Osteocyte (in vitro differentiated cells): ENCODE measurements at regions not wholly inside any gene's neighbourhood (a gene's known extent, or its start where the extent isn't known, plus 50 kb on each side); places are given as distances from the start of the nearest gene placed in this dataset.

Experiments used
- DNase-seq: peaks from one replicate; pipeline ENCODE4 v3.0.0; 2021; ENCODE audit warnings: mixed read lengths; ENCODE audit not compliant: unreplicated experiment; ENCODE audit errors: extremely low spot score
- H3K27ac Mint-ChIP-seq: one replicate; pipeline ENCODE4 v1.8.0; 2021; ENCODE audit warnings: mild to moderate bottlenecking, mixed read lengths; ENCODE audit not compliant: unreplicated experiment
- H3K27me3 Mint-ChIP-seq: one replicate; pipeline ENCODE4 v1.8.0; 2021; ENCODE audit warnings: mixed read lengths; ENCODE audit not compliant: unreplicated experiment
- H3K36me3 Mint-ChIP-seq: one replicate; pipeline ENCODE4 v1.8.0; 2021; ENCODE audit warnings: mixed read lengths; ENCODE audit not compliant: unreplicated experiment
- H3K4me1 Mint-ChIP-seq: one replicate; pipeline ENCODE4 v1.8.0; 2021; ENCODE audit warnings: mixed read lengths; ENCODE audit not compliant: unreplicated experiment
- H3K4me3 Mint-ChIP-seq: one replicate; pipeline ENCODE4 v1.8.0; 2021; ENCODE audit warnings: mild to moderate bottlenecking, moderate library complexity, mixed read lengths; ENCODE audit not compliant: unreplicated experiment
- H3K9me3 Mint-ChIP-seq: one replicate; pipeline ENCODE4 v1.8.0; 2021; ENCODE audit warnings: mixed read lengths; ENCODE audit not compliant: unreplicated experiment
- TF ChIP-seq, protein P1 (sequence below): fragments of 200-600 bp; sonication (generic); IDR thresholded peaks from 2 replicates; pipeline ENCODE4 v1.5.0; 2021; ENCODE audit warnings: antibody characterized with exemption, mild to moderate bottlenecking, moderate library complexity

DNA sequence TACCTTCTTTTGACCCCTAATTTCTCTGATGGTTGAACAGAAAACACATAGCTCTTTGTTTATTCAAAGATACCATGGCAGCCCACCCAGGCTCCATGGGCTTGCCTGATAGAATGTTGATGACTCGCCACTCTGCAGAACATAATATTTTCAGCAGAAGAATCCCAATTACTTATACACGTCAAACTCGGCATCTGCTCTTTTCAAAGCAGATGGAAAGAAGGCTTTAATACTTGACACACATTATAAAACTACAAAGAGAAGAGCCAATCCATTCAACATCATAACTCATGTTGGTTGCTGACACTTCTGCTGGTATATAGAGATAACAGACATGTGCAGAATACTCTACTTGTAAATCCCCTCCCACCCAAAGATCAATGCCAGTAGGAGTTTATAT lies 69.0 kb downstream of the FOXI2 start:
- no peaks in the 10 kb centered on the region for H3K27me3 Mint-ChIP-seq
- H3K36me3 Mint-ChIP-seq: no peaks in the 10 kb centered on the region
- TF ChIP-seq, protein P1, sequence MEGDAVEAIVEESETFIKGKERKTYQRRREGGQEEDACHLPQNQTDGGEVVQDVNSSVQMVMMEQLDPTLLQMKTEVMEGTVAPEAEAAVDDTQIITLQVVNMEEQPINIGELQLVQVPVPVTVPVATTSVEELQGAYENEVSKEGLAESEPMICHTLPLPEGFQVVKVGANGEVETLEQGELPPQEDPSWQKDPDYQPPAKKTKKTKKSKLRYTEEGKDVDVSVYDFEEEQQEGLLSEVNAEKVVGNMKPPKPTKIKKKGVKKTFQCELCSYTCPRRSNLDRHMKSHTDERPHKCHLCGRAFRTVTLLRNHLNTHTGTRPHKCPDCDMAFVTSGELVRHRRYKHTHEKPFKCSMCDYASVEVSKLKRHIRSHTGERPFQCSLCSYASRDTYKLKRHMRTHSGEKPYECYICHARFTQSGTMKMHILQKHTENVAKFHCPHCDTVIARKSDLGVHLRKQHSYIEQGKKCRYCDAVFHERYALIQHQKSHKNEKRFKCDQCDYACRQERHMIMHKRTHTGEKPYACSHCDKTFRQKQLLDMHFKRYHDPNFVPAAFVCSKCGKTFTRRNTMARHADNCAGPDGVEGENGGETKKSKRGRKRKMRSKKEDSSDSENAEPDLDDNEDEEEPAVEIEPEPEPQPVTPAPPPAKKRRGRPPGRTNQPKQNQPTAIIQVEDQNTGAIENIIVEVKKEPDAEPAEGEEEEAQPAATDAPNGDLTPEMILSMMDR: no peak
- H3K9me3 Mint-ChIP-seq: peaks cover 9% of the 10 kb centered on the region
- H3K4me1 Mint-ChIP-seq: no peaks in the 10 kb centered on the region
- no peak overlapping the region for H3K4me3 Mint-ChIP-seq
- DNase-seq: no peak
- H3K27ac Mint-ChIP-seq: no peak overlapping the region

DNA sequence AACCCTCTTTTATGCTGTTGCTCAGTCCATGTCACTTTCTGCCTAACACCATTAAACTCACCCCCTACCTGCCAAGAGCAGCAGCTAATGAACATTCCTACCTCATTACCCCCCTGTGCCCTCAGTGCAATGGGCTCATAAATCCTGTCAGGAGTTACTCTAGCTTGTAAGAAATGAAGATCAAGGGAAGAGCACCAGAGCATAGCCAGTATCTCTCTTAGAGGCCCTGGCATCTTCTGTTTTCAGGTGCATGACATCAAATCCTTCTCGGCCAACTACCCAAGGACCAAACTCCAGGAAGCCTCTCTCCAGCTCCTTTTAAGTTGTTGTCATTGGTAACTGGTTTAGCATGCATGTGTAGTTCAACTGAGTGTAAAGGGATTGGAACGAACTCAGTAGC lies 75.1 kb downstream of the FOXI2 start:
- peak; percentile 10 for DNase-seq
- Mint-ChIP-seq H3K27me3 (no peaks in the 10 kb centered on the region), H3K36me3 (no peaks in the 10 kb centered on the region), H3K4me1 (no peaks in the 10 kb centered on the region), H3K9me3 (no peaks in the 10 kb centered on the region), H3K27ac (no peak overlapping the region), H3K4me3 (no peak overlapping the region)
- TF ChIP-seq, protein P1: no peak

DNA sequence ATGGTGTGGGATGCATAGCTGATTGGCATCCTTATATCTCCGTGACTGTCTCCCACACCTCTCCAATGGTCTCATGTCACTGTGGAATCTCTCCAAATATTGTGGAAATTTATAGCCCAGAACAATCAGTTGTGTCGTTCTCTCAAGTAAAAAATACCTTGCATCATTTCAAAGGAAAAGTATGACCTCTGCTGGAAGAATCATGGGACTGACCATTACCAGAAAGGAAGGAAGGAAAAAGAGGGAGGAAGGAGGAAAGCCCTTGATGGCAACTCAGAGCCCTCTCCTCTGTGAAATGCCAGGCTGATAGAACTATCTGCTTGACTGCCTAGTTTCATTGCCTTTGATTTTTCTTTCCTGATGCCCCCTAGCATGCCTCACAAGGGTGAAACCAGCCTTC lies 76.3 kb downstream of the FOXI2 start:
- Mint-ChIP-seq H3K27me3 (no peaks in the 10 kb centered on the region), H3K4me1 (no peaks in the 10 kb centered on the region)
- TF ChIP-seq, protein P1: no peak

DNA sequence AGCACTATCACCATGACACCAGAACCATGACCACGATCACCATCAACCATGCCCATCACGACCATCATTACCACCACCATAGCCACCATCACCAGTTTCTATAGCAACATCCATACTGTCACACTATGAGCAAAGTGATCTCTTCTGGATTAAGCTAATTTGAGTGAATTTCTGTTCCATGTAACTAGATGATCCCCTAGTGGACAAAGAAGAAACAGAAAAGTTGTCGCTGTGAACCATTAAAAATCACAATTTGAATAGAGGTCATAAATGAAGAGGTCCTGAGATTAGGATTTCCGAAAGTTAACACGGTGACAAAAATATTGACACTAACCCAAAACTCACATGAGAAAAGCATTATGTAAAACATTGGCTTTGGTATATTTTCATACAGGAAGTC lies 77.6 kb downstream of the CLRN3 start:
- no peak for DNase-seq
- H3K27me3 Mint-ChIP-seq: no peaks in the 10 kb centered on the region
- H3K4me1 Mint-ChIP-seq: no peaks in the 10 kb centered on the region
- H3K4me3 Mint-ChIP-seq: no peak overlapping the region
- TF ChIP-seq, protein P1: no peak
- no peak overlapping the region for H3K27ac Mint-ChIP-seq
- no peaks in the 10 kb centered on the region for H3K9me3 Mint-ChIP-seq
- no peaks in the 10 kb centered on the region for H3K36me3 Mint-ChIP-seq

More for the DNA sequence above, 76.3 kb downstream of the FOXI2 start:
- Mint-ChIP-seq H3K4me3 (no peak overlapping the region), H3K36me3 (no peaks in the 10 kb centered on the region), H3K27ac (no peak overlapping the region), H3K9me3 (no peaks in the 10 kb centered on the region)
- no peak for DNase-seq

DNA sequence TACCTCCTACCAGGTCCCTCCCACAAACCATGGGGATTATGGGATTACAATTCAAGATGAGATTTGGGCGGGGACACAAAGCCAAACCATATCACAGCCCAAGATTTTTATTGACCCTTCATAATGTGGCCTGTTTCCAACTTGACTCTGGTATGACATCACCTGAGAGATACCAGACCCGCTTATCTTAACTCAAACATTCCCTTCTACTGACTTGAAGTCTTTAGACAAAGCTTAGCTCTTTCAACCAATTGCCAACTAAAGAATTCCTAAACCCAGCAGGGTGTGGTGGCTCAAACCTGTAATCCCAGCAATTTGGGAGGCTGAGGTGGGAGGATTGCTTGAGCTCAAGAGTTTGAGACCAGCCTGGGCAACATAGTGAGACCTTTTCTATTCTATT lies 67.9 kb downstream of the CLRN3 start:
- Mint-ChIP-seq H3K4me1 (no peaks in the 10 kb centered on the region), H3K27me3 (no peaks in the 10 kb centered on the region)

More for the DNA sequence above, 67.9 kb downstream of the CLRN3 start:
- TF ChIP-seq, protein P1: no peak
- Mint-ChIP-seq H3K27ac (no peak overlapping the region), H3K36me3 (no peaks in the 10 kb centered on the region), H3K4me3 (no peak overlapping the region), H3K9me3 (peaks cover 6% of the 10 kb centered on the region)
- peak; percentile 34 for DNase-seq
